OCI-LY7 (cell line): ENCODE measurements at regions not wholly inside any gene's neighbourhood (a gene's known extent, or its start where the extent isn't known, plus 50 kb on each side); places are given as distances from the start of the nearest gene placed in this dataset.

Source experiments
- BruUV-seq: library from RNA; stranded (reverse); fragments of 400-500 nt; replicated peaks from 2 replicates; lab custom pipeline; 2021; lab: Mats Ljungman, UMichigan
- CTCF ChIA-PET: fragments of 300-600 bp; sonication (Branson Sonifier 250); formaldehyde crosslinking; loops from one replicate; lab custom pipeline; 2022; ENCODE audit warnings: antibody characterized with exemption; ENCODE audit not compliant: unreplicated experiment; lab: Charles Lee
- POLR2A ChIA-PET: fragments of 300-600 bp; sonication (Branson Sonifier 250); formaldehyde crosslinking; loops from one replicate; lab custom pipeline; 2022; ENCODE audit warnings: antibody characterized with exemption; lab: Charles Lee
- DNase-seq: peaks from one replicate; pipeline ENCODE4 v3.0.0-alpha.2; 2015; ENCODE audit warnings: low spot score
- H2AFZ ChIP-seq: fragments of 200-600 bp; sonication (generic), shearing (Covaris generic); 2 replicates; pipeline ENCODE4 v1.6.1; 2014; ENCODE audit warnings: mild to moderate bottlenecking, antibody characterized with exemption, low read length, moderate library complexity
- H3K27ac ChIP-seq: fragments of 200-600 bp; sonication (generic); 2 replicates; pipeline ENCODE4 v1.5.1; 2014; ENCODE audit warnings: mixed run types, low read depth, mild to moderate bottlenecking, moderate library complexity, low read length, inconsistent platforms; ENCODE audit not compliant: poor library complexity, severe bottlenecking
- H3K36me3 ChIP-seq: fragments of 200-600 bp; sonication (generic); 2 replicates; pipeline ENCODE4 v1.6.1; 2014; ENCODE audit warnings: mild to moderate bottlenecking, antibody characterized with exemption, low read length, moderate library complexity, mixed read lengths; ENCODE audit not compliant: insufficient read depth
- H3K4me1 ChIP-seq: fragments of 200-600 bp; sonication (generic); 2 replicates; pipeline ENCODE4 v1.5.1; 2014; ENCODE audit warnings: mild to moderate bottlenecking, low read length; ENCODE audit not compliant: insufficient read depth, poor library complexity, severe bottlenecking
- H3K4me2 ChIP-seq: fragments of 200-600 bp; sonication (generic); 2 replicates; pipeline ENCODE4 v1.6.1; 2014; ENCODE audit warnings: mild to moderate bottlenecking, low read length
- H3K4me3 ChIP-seq: fragments of 200-600 bp; sonication (generic); 2 replicates; pipeline ENCODE4 v1.5.1; 2014; ENCODE audit warnings: mild to moderate bottlenecking, low read depth, low read length; ENCODE audit not compliant: poor library complexity, severe bottlenecking
- H3K79me2 ChIP-seq: fragments of 200-600 bp; sonication (generic); 2 replicates; pipeline ENCODE4 v1.6.1; 2016; ENCODE audit warnings: low read depth, mild to moderate bottlenecking, low read length, moderate library complexity, mixed read lengths; ENCODE audit not compliant: insufficient read depth
- H3K9me2 ChIP-seq: fragments of 200-600 bp; sonication (generic); 2 replicates; pipeline ENCODE4 v1.6.1; 2016; ENCODE audit warnings: mild to moderate bottlenecking, low read length, mixed read lengths; ENCODE audit not compliant: insufficient read depth
- H3K9me3 ChIP-seq: fragments of 200-600 bp; sonication (generic); 2 replicates; pipeline ENCODE4 v1.6.1; 2014; ENCODE audit warnings: mild to moderate bottlenecking, mixed run types, low read length, mixed read lengths
- H4K20me1 ChIP-seq: fragments of 200-600 bp; sonication (generic); 2 replicates; pipeline ENCODE4 v1.6.1; 2014; ENCODE audit warnings: mild to moderate bottlenecking, antibody characterized with exemption, low read length, moderate library complexity, mixed read lengths; ENCODE audit not compliant: insufficient read depth
- EZH2phosphoT487 ChIP-seq: fragments of 200-600 bp; sonication (generic); IDR thresholded peaks from 2 replicates; pipeline ENCODE4 v1.6.1; 2018; ENCODE audit warnings: low read depth, borderline replicate concordance, mild to moderate bottlenecking, mixed run types, antibody characterized with exemption, low read length, moderate library complexity, mixed read lengths
- intact Hi-C: fragments of 100-400 bp; cut with micrococcal nuclease; formaldehyde crosslinking; loops from one replicate; pipeline ENCODE4 v1.10.0; 2022; ENCODE audit not compliant: unreplicated experiment
- TF ChIP-seq, protein P1 (sequence below): fragments of 200-600 bp; sonication (generic); conservative IDR thresholded peaks from 2 replicates; pipeline ENCODE4 v1.5.1; 2014; ENCODE audit warnings: mild to moderate bottlenecking, antibody characterized with exemption, low read length, moderate library complexity, mixed read lengths

DNA sequence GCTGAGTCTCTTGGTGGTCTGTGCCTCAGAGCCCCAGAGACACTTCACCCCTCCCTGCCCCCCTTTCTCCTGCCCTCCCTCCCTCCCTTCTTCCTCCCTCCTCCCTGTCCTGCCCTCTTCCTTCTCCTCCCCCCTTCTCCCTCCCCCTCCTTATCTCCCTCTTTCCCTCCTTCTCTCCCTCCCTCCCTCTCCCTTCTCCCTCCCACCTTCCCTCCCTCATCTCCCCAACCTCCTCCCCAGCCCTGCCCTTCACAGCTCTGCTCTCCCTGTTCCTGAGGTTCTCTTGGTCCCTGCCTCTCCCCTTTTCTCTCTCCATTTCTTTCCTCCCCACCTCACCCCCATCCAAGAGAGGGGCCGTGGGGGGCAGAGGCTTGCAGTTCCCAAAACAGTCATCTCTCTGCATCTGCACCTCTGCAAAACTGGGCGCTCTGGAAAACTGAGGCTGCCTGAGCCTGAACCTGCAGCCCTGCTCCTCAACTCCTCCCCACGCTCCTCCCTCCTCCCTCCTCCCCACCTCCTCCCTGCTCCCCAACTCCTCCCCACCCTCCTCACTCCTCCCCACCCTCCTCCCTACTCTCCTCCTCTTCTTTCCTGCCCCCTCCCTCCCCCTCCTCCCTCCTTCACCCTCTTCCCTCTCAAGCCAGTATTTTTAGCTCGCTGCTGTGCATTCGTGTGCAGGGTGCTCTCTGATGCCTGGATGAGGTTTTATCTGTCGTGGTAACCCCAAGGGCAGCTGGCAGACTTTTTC, 219.1 kb downstream of the C9orf50 start:
- H3K79me2 ChIP-seq, result no peaks in the 10 kb centered on the region
- H3K9me3 ChIP-seq, result no peaks in the 10 kb centered on the region
- H2AFZ ChIP-seq, result no peak overlapping the region
- no peak for TF ChIP-seq EZH2phosphoT487
- TF ChIP-seq, protein P1, sequence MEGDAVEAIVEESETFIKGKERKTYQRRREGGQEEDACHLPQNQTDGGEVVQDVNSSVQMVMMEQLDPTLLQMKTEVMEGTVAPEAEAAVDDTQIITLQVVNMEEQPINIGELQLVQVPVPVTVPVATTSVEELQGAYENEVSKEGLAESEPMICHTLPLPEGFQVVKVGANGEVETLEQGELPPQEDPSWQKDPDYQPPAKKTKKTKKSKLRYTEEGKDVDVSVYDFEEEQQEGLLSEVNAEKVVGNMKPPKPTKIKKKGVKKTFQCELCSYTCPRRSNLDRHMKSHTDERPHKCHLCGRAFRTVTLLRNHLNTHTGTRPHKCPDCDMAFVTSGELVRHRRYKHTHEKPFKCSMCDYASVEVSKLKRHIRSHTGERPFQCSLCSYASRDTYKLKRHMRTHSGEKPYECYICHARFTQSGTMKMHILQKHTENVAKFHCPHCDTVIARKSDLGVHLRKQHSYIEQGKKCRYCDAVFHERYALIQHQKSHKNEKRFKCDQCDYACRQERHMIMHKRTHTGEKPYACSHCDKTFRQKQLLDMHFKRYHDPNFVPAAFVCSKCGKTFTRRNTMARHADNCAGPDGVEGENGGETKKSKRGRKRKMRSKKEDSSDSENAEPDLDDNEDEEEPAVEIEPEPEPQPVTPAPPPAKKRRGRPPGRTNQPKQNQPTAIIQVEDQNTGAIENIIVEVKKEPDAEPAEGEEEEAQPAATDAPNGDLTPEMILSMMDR, result no peak
- BruUV-seq, result no TSS peak
- H3K9me2 ChIP-seq, result no peaks in the 10 kb centered on the region
- no peak overlapping the region for H3K4me3 ChIP-seq
- no peak overlapping the region for H3K27ac ChIP-seq
- DNase-seq, result no peak
- POLR2A ChIA-PET, result no interaction called here
- H4K20me1 ChIP-seq, result no peaks in the 10 kb centered on the region
- H3K4me1 ChIP-seq, result no peaks in the 10 kb centered on the region
- intact Hi-C loops, result no loop called here
- CTCF ChIA-PET, result no interaction called here
- no peaks in the 10 kb centered on the region for H3K36me3 ChIP-seq
- H3K4me2 ChIP-seq, result no peak overlapping the region

DNA sequence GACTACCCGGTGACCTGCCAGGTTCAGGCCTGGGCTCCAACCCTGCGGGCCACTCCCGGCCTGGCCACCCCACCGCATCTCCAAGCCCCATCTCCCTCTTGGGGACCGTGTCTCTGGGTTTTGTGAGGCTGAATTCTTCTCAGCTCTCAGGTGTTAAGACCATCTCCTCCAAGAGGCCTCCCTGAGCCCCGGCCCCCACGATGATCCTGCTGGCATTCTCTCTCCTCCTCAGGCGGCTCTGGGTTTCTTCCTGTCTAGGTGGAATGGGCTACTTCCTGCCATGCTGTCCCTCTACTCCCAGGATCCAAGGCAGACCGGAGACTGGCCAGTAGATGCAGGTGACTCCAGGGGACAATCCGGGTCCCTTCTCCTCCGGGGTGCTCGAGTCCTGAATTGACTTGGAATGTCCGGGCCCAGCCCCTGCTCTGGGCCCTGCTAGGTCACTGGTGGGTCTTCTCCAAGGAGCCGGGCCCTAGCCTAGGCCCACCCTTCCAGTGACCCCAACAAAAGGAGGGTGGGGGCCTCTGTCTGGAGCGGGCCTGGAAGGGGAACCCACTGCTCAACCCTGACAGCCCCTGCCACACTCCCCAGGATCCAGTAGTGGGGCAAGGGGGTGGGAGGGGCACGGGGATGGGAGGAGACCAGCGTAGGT, 219.8 kb downstream of the C9orf50 start:
- Histone ChIP-seq H3K9me2 (no peaks in the 10 kb centered on the region), H3K36me3 (no peaks in the 10 kb centered on the region), H3K4me1 (no peaks in the 10 kb centered on the region), H3K27ac (no peak overlapping the region), H3K79me2 (no peaks in the 10 kb centered on the region), H3K4me3 (no peak overlapping the region), H2AFZ (no peak overlapping the region), H3K4me2 (no peak overlapping the region), H3K9me3 (no peaks in the 10 kb centered on the region), H4K20me1 (no peaks in the 10 kb centered on the region)
- intact Hi-C loops, result no loop called here
- no TSS peak for BruUV-seq
- TF ChIP-seq, protein P1, result no peak
- TF ChIP-seq EZH2phosphoT487, result no peak
- ChIA-PET POLR2A (no interaction called here), CTCF (no interaction called here)
- no peak for DNase-seq
